HEK293 (cell line): ENCODE measurements at regions not wholly inside any gene's neighbourhood (a gene's known extent, or its start where the extent isn't known, plus 50 kb on each side); places are given as distances from the start of the nearest gene placed in this dataset.

Source experiments
- CTCF ChIA-PET: fragments of 350-600 bp; formaldehyde crosslinking; extraction: SDS; loops from one replicate; lab custom pipeline; 2021; ENCODE audit warnings: antibody characterized with exemption; lab: Yijun Ruan, JAX
- POLR2A ChIA-PET: fragments of 300-600 bp; formaldehyde crosslinking; extraction: SDS; loops from one replicate; lab custom pipeline; 2020; ENCODE audit warnings: antibody characterized with exemption, inconsistent platforms; lab: Yijun Ruan, JAX
- H3K27ac ChIP-seq: fragments of 200-500 bp; sonication (Bioruptor generic); 2 replicates; pipeline ENCODE4 v1.5.1; 2014; ENCODE audit warnings: low read depth, low read length, control low read depth, inconsistent platforms; ENCODE audit errors: extremely low read depth
- H3K36me3 ChIP-seq, 2 experiments: fragments of 200-500 bp in 1 of 2; sonication (Bioruptor generic) in 1 of 2; 1 replicate in 1 of 2; 2 replicates in 1 of 2; pipeline ENCODE4 v1.5.1; 2014 to 2017; ENCODE audit warnings: inconsistent platforms in 2 of 2, low read length in 2 of 2; ENCODE audit not compliant: control insufficient read depth in 2 of 2, insufficient read depth in 1 of 2
- H3K4me1 ChIP-seq: fragments of 200-500 bp; sonication (Bioruptor generic); 2 replicates; pipeline ENCODE4 v1.5.1; 2014; ENCODE audit warnings: mild to moderate bottlenecking, low read length, inconsistent platforms; ENCODE audit not compliant: control insufficient read depth, insufficient read depth
- H3K4me3 ChIP-seq: 2 replicates; pipeline ENCODE4 v1.5.1; 2011; ENCODE audit warnings: low read depth, mild to moderate bottlenecking, control low read depth, low read length, moderate library complexity
- H3K9me3 ChIP-seq: fragments of 200-500 bp; sonication (Bioruptor generic); 2 replicates; pipeline ENCODE4 v1.5.1; 2014; ENCODE audit warnings: low read depth, low read length, inconsistent platforms; ENCODE audit not compliant: control insufficient read depth, insufficient read depth
- IKZF3 ChIP-seq: fragments of 450-650 bp; IDR thresholded peaks from 2 replicates; pipeline ENCODE4 v1.5.0; 2018; ENCODE audit warnings: missing biosample characterization, mild to moderate bottlenecking, missing genetic modification characterization, moderate library complexity
- MYNN ChIP-seq: fragments of 450-650 bp; formaldehyde crosslinking; IDR thresholded peaks from 2 replicates; pipeline ENCODE4 v1.5.1; 2016; ENCODE audit warnings: missing biosample characterization, missing genetic modification characterization, borderline replicate concordance
- OVOL3 ChIP-seq: fragments of 450-650 bp; formaldehyde crosslinking; IDR thresholded peaks from 2 replicates; pipeline ENCODE4 v1.5.1; 2016; ENCODE audit warnings: missing biosample characterization, missing genetic modification characterization
- WT1 ChIP-seq: fragments of 450-650 bp; formaldehyde crosslinking; IDR thresholded peaks from 2 replicates; pipeline ENCODE4 v1.5.1; 2016; ENCODE audit warnings: missing biosample characterization, missing genetic modification characterization
- ZBTB7A ChIP-seq: fragments of 450-650 bp; formaldehyde crosslinking; IDR thresholded peaks from 2 replicates; pipeline ENCODE4 v1.5.1; 2016; ENCODE audit warnings: low read depth, missing biosample characterization, missing genetic modification characterization
- ZFP41 ChIP-seq: fragments of 450-650 bp; formaldehyde crosslinking; IDR thresholded peaks from 2 replicates; pipeline ENCODE4 v1.5.1; 2016; ENCODE audit warnings: missing biosample characterization, missing genetic modification characterization, borderline replicate concordance
- ZNF114 ChIP-seq: fragments of 450-650 bp; formaldehyde crosslinking; IDR thresholded peaks from 2 replicates; pipeline ENCODE4 v1.5.0; 2017; ENCODE audit warnings: missing biosample characterization, missing genetic modification characterization
- ZNF138 ChIP-seq: fragments of 450-650 bp; formaldehyde crosslinking; IDR thresholded peaks from 2 replicates; pipeline ENCODE4 v1.5.1; 2016; ENCODE audit warnings: missing biosample characterization, missing genetic modification characterization, borderline replicate concordance
- ZNF202 ChIP-seq: fragments of 450-650 bp; formaldehyde crosslinking; IDR thresholded peaks from 2 replicates; pipeline ENCODE4 v1.5.1; 2016; ENCODE audit warnings: missing biosample characterization, missing genetic modification characterization, borderline replicate concordance
- ZNF214 ChIP-seq: fragments of 450-650 bp; formaldehyde crosslinking; IDR thresholded peaks from 2 replicates; pipeline ENCODE4 v1.5.1; 2017; ENCODE audit warnings: missing biosample characterization, mild to moderate bottlenecking, missing genetic modification characterization, borderline replicate concordance
- ZNF292 ChIP-seq: fragments of 450-650 bp; formaldehyde crosslinking; IDR thresholded peaks from 2 replicates; pipeline ENCODE4 v1.5.1; 2016; ENCODE audit warnings: low read depth, missing biosample characterization, missing genetic modification characterization, borderline replicate concordance
- ZNF302 ChIP-seq: fragments of 450-650 bp; formaldehyde crosslinking; IDR thresholded peaks from 2 replicates; pipeline ENCODE4 v1.5.1; 2016; ENCODE audit warnings: missing biosample characterization, missing genetic modification characterization, low read depth
- ZNF341 ChIP-seq: fragments of 450-650 bp; formaldehyde crosslinking; IDR thresholded peaks from 2 replicates; pipeline ENCODE4; 2016; ENCODE audit warnings: low read depth, missing biosample characterization, missing genetic modification characterization
- ZNF354C ChIP-seq: fragments of 450-650 bp; formaldehyde crosslinking; IDR thresholded peaks from 2 replicates; pipeline ENCODE4 v1.5.1; 2016; ENCODE audit warnings: missing biosample characterization, missing genetic modification characterization, low read depth, borderline replicate concordance
- ZNF37A ChIP-seq: fragments of 450-650 bp; IDR thresholded peaks from 2 replicates; pipeline ENCODE4 v1.5.1; 2018; ENCODE audit warnings: missing biosample characterization, missing genetic modification characterization
- ZNF530 ChIP-seq: fragments of 450-650 bp; formaldehyde crosslinking; IDR thresholded peaks from 2 replicates; pipeline ENCODE4 v1.5.1; 2016; ENCODE audit warnings: low read depth, missing biosample characterization, missing genetic modification characterization
- ZNF544 ChIP-seq: fragments of 450-650 bp; formaldehyde crosslinking; IDR thresholded peaks from 2 replicates; pipeline ENCODE4 v1.5.0; 2017; ENCODE audit warnings: missing biosample characterization, missing genetic modification characterization
- ZNF600 ChIP-seq: fragments of 450-650 bp; formaldehyde crosslinking; IDR thresholded peaks from 2 replicates; pipeline ENCODE4 v1.5.1; 2016; ENCODE audit warnings: missing biosample characterization, missing genetic modification characterization
- ZNF791 ChIP-seq: fragments of 450-650 bp; formaldehyde crosslinking; IDR thresholded peaks from 2 replicates; pipeline ENCODE4 v1.5.1; 2016; ENCODE audit warnings: missing biosample characterization, missing genetic modification characterization
- ZNF837 ChIP-seq: fragments of 450-650 bp; formaldehyde crosslinking; IDR thresholded peaks from 2 replicates; pipeline ENCODE4 v1.5.1; 2016; ENCODE audit warnings: missing biosample characterization, missing genetic modification characterization
- ZSCAN18 ChIP-seq: fragments of 450-650 bp; formaldehyde crosslinking; IDR thresholded peaks from 2 replicates; pipeline ENCODE4 v1.5.1; 2016; ENCODE audit warnings: missing biosample characterization, missing genetic modification characterization
- ZSCAN23 ChIP-seq: fragments of 450-650 bp; formaldehyde crosslinking; IDR thresholded peaks from 2 replicates; pipeline ENCODE4 v1.5.1; 2016; ENCODE audit warnings: missing biosample characterization, missing genetic modification characterization
- ZXDB ChIP-seq: fragments of 450-650 bp; formaldehyde crosslinking; IDR thresholded peaks from 2 replicates; pipeline ENCODE4 v1.5.1; 2016; ENCODE audit warnings: missing biosample characterization, missing genetic modification characterization
- TF ChIP-seq, protein P1 (sequence below): fragments of 450-650 bp; formaldehyde crosslinking; IDR thresholded peaks from 2 replicates; pipeline ENCODE4 v1.5.1; 2017; ENCODE audit warnings: missing biosample characterization, missing genetic modification characterization
- TF ChIP-seq, protein P2 (sequence below): fragments of 450-650 bp; formaldehyde crosslinking; IDR thresholded peaks from 2 replicates; pipeline ENCODE4 v1.5.1; 2016; ENCODE audit warnings: missing biosample characterization, missing genetic modification characterization
- TF ChIP-seq, protein P3 (sequence below): fragments of 450-650 bp; formaldehyde crosslinking; IDR thresholded peaks from 2 replicates; pipeline ENCODE4 v1.5.1; 2016; ENCODE audit warnings: missing biosample characterization, missing genetic modification characterization, low read depth
- TF ChIP-seq, protein P4 (sequence below): fragments of 450-650 bp; formaldehyde crosslinking; IDR thresholded peaks from 2 replicates; pipeline ENCODE4 v1.5.1; 2016; ENCODE audit warnings: missing biosample characterization, missing genetic modification characterization, borderline replicate concordance

- CTCF ChIA-PET, result interaction anchor here (0.6 kb wide), 1 partner anchor 16 kb away, joined by 3 read pairs; no protein-coding TSS in a partner anchor
Observed at GRCh38 chr4:141573678-141574077, 62.7 kb upstream of the IL15 start.

GRCh38 chr4:141575884-141576283 is 60.5 kb upstream of the IL15 start:
- POLR2A ChIA-PET, result no interaction called here
- H3K27ac ChIP-seq, result no peak overlapping the region
- CTCF ChIA-PET, result interaction anchor here (0.6 kb wide), 1 partner anchor 55 kb away, joined by 4 read pairs; no protein-coding TSS in a partner anchor
- no peak for TF ChIP-seq ZNF37A
- no peak for TF ChIP-seq OVOL3 (tag by site-specific recombination)
- TF ChIP-seq ZNF354C (tag by site-specific recombination), result no peak
- no peak for TF ChIP-seq MYNN (tag by site-specific recombination)
- TF ChIP-seq ZNF114 (tag by site-specific recombination), result no peak
- TF ChIP-seq ZNF202, result no peak
- TF ChIP-seq ZXDB (tag by site-specific recombination), result no peak
- TF ChIP-seq, protein P1, sequence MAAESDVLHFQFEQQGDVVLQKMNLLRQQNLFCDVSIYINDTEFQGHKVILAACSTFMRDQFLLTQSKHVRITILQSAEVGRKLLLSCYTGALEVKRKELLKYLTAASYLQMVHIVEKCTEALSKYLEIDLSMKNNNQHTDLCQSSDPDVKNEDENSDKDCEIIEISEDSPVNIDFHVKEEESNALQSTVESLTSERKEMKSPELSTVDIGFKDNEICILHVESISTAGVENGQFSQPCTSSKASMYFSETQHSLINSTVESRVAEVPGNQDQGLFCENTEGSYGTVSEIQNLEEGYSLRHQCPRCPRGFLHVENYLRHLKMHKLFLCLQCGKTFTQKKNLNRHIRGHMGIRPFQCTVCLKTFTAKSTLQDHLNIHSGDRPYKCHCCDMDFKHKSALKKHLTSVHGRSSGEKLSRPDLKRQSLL (tag by site-specific recombination), result no peak
- no peak for TF ChIP-seq ZNF791 (tag by site-specific recombination)
- TF ChIP-seq ZNF138 (tag by site-specific recombination), result no peak
- no peak for TF ChIP-seq ZNF341
- TF ChIP-seq WT1 (tag by site-specific recombination), result no peak
- TF ChIP-seq ZNF600 (tag by site-specific recombination), result no peak
- TF ChIP-seq, protein P2, sequence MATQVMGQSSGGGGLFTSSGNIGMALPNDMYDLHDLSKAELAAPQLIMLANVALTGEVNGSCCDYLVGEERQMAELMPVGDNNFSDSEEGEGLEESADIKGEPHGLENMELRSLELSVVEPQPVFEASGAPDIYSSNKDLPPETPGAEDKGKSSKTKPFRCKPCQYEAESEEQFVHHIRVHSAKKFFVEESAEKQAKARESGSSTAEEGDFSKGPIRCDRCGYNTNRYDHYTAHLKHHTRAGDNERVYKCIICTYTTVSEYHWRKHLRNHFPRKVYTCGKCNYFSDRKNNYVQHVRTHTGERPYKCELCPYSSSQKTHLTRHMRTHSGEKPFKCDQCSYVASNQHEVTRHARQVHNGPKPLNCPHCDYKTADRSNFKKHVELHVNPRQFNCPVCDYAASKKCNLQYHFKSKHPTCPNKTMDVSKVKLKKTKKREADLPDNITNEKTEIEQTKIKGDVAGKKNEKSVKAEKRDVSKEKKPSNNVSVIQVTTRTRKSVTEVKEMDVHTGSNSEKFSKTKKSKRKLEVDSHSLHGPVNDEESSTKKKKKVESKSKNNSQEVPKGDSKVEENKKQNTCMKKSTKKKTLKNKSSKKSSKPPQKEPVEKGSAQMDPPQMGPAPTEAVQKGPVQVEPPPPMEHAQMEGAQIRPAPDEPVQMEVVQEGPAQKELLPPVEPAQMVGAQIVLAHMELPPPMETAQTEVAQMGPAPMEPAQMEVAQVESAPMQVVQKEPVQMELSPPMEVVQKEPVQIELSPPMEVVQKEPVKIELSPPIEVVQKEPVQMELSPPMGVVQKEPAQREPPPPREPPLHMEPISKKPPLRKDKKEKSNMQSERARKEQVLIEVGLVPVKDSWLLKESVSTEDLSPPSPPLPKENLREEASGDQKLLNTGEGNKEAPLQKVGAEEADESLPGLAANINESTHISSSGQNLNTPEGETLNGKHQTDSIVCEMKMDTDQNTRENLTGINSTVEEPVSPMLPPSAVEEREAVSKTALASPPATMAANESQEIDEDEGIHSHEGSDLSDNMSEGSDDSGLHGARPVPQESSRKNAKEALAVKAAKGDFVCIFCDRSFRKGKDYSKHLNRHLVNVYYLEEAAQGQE (tag by site-specific recombination), result no peak
- TF ChIP-seq, protein P3, sequence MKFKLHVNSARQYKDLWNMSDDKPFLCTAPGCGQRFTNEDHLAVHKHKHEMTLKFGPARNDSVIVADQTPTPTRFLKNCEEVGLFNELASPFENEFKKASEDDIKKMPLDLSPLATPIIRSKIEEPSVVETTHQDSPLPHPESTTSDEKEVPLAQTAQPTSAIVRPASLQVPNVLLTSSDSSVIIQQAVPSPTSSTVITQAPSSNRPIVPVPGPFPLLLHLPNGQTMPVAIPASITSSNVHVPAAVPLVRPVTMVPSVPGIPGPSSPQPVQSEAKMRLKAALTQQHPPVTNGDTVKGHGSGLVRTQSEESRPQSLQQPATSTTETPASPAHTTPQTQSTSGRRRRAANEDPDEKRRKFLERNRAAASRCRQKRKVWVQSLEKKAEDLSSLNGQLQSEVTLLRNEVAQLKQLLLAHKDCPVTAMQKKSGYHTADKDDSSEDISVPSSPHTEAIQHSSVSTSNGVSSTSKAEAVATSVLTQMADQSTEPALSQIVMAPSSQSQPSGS (tag by site-specific recombination), result no peak
- TF ChIP-seq ZNF292 (tag by site-specific recombination), result no peak

More at GRCh38 chr4:141573678-141574077, 62.7 kb upstream of the IL15 start:
- no peaks in the 10 kb centered on the region for H3K4me1 ChIP-seq
- no peak overlapping the region for H3K4me3 ChIP-seq
- POLR2A ChIA-PET, result no interaction called here
- no peaks in the 10 kb centered on the region for H3K9me3 ChIP-seq
- TF ChIP-seq ZSCAN23 (tag by site-specific recombination) (no peak), ZNF302 (tag by site-specific recombination) (no peak), ZBTB7A (tag by site-specific recombination) (no peak), ZNF837 (no peak), IKZF3 (tag by site-specific recombination) (no peak), ZFP41 (tag by site-specific recombination) (no peak), ZSCAN18 (tag by site-specific recombination) (no peak), ZNF214 (tag by site-specific recombination) (no peak), ZNF530 (tag by site-specific recombination) (no peak), OVOL3 (tag by site-specific recombination) (no peak), ZNF544 (tag by site-specific recombination) (no peak)
- TF ChIP-seq, protein P4, sequence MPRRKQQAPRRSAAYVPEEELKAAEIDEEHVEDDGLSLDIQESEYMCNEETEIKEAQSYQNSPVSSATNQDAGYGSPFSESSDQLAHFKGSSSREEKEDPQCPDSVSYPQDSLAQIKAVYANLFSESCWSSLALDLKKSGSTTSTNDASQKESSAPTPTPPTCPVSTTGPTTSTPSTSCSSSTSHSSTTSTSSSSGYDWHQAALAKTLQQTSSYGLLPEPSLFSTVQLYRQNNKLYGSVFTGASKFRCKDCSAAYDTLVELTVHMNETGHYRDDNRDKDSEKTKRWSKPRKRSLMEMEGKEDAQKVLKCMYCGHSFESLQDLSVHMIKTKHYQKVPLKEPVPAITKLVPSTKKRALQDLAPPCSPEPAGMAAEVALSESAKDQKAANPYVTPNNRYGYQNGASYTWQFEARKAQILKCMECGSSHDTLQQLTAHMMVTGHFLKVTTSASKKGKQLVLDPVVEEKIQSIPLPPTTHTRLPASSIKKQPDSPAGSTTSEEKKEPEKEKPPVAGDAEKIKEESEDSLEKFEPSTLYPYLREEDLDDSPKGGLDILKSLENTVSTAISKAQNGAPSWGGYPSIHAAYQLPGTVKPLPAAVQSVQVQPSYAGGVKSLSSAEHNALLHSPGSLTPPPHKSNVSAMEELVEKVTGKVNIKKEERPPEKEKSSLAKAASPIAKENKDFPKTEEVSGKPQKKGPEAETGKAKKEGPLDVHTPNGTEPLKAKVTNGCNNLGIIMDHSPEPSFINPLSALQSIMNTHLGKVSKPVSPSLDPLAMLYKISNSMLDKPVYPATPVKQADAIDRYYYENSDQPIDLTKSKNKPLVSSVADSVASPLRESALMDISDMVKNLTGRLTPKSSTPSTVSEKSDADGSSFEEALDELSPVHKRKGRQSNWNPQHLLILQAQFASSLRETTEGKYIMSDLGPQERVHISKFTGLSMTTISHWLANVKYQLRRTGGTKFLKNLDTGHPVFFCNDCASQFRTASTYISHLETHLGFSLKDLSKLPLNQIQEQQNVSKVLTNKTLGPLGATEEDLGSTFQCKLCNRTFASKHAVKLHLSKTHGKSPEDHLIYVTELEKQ (tag by site-specific recombination), result no peak
- H3K27ac ChIP-seq, result no peak overlapping the region
- H3K36me3 ChIP-seq, result no peaks in the 10 kb centered on the region

More at GRCh38 chr4:141575884-141576283, 60.5 kb upstream of the IL15 start:
- no peaks in the 10 kb centered on the region for H3K9me3 ChIP-seq
- H3K4me1 ChIP-seq, result no peaks in the 10 kb centered on the region
- no peak overlapping the region for H3K4me3 ChIP-seq
- no peaks in the 10 kb centered on the region for H3K36me3 ChIP-seq
